Stimulated activated naive CD8-positive, alpha-beta T cell treated with anti-CD3 and anti-CD28 coated beads, Interleukin-15, amount 100 ng/mL, for 72 hours (primary cell): ENCODE measurements at regions not wholly inside any gene's neighbourhood (a gene's known extent, or its start where the extent isn't known, plus 50 kb on each side); places are given as distances from the start of the nearest gene placed in this dataset.
A peak's percentile ranks its signal among the peaks of the same experiment; 100 is the strongest.

Source experiments
- ATAC-seq: fragments of 150-1000 bp; cut with Tn5 transposase; 2 replicates; pipeline ENCODE4 v1.10.0; 2021; ENCODE audit warnings: mild to moderate bottlenecking, moderate library complexity
- DNase-seq, 2 donors: peaks; one replicate each; pipeline ENCODE4 v3.0.0; 2021 to 2022
- H3K27ac Mint-ChIP-seq, 2 donors: one replicate each; pipeline ENCODE4 v1.8.0; 2022; ENCODE audit warnings: mild to moderate bottlenecking in 2 of 2, mixed read lengths in 2 of 2, moderate library complexity in 2 of 2
- H3K27me3 Mint-ChIP-seq: one replicate; pipeline ENCODE4 v1.8.0; 2022; ENCODE audit warnings: mixed read lengths
- H3K4me1 Mint-ChIP-seq: one replicate; pipeline ENCODE4 v1.8.0; 2022; ENCODE audit warnings: mild to moderate bottlenecking, mixed read lengths
- H3K4me3 Mint-ChIP-seq, 2 donors: one replicate each; pipeline ENCODE4 v1.8.0; 2022; ENCODE audit warnings: mild to moderate bottlenecking in 2 of 2, mixed read lengths in 2 of 2, moderate library complexity in 1 of 2
- H3K9me3 Mint-ChIP-seq, 2 donors: one replicate each; pipeline ENCODE4 v1.8.0; 2022; ENCODE audit warnings: mixed read lengths in 2 of 2

- Mint-ChIP-seq H3K4me3 (no peak overlapping the region), H3K9me3 (no peaks in the 10 kb centered on the region), H3K27ac (no peak overlapping the region), H3K4me1 (no peaks in the 10 kb centered on the region), H3K27me3 (peaks cover 25% of the 10 kb centered on the region)
- ATAC-seq (peak; percentile 5), DNase-seq (no peak)
Observed at GRCh38 chr2:19677825-19678518, 223.8 kb downstream of the TTC32 start.

- ATAC-seq (peak; percentile 29), DNase-seq (no peak)
- no peak overlapping the region for H3K4me3 Mint-ChIP-seq
- H3K4me1 Mint-ChIP-seq = no peaks in the 10 kb centered on the region
- no peaks in the 10 kb centered on the region for H3K9me3 Mint-ChIP-seq
- H3K27ac Mint-ChIP-seq = no peak overlapping the region
- H3K27me3 Mint-ChIP-seq = peaks cover 25% of the 10 kb centered on the region
Observed at GRCh38 chr2:19677215-19677777, 224.5 kb downstream of the TTC32 start.

- no peak overlapping the region for H3K27ac Mint-ChIP-seq
- H3K4me3 Mint-ChIP-seq = no peak overlapping the region
- peaks cover 25% of the 10 kb centered on the region for H3K27me3 Mint-ChIP-seq
- H3K9me3 Mint-ChIP-seq = no peaks in the 10 kb centered on the region
- DNase-seq (no peak), ATAC-seq (no peak)
- no peaks in the 10 kb centered on the region for H3K4me1 Mint-ChIP-seq
Observed at GRCh38 chr2:19676770-19677169, 225.0 kb downstream of the TTC32 start.

- peaks cover 25% of the 10 kb centered on the region for H3K27me3 Mint-ChIP-seq
- no peaks in the 10 kb centered on the region for H3K4me1 Mint-ChIP-seq
- no peak overlapping the region for H3K27ac Mint-ChIP-seq
- H3K4me3 Mint-ChIP-seq = no peak overlapping the region
- no peaks in the 10 kb centered on the region for H3K9me3 Mint-ChIP-seq
- ATAC-seq = no peak
- DNase-seq = no peak
Observed at GRCh38 chr2:19675856-19676460, 225.8 kb downstream of the TTC32 start.

- peaks cover 25% of the 10 kb centered on the region for H3K27me3 Mint-ChIP-seq
- H3K9me3 Mint-ChIP-seq = no peaks in the 10 kb centered on the region
- ATAC-seq (no peak), DNase-seq (no peak)
- no peak overlapping the region for H3K27ac Mint-ChIP-seq
- no peaks in the 10 kb centered on the region for H3K4me1 Mint-ChIP-seq
- no peak overlapping the region for H3K4me3 Mint-ChIP-seq
Observed at GRCh38 chr2:19675003-19675629, 226.7 kb downstream of the TTC32 start.

- no peak overlapping the region for H3K27ac Mint-ChIP-seq
- H3K4me3 Mint-ChIP-seq = no peak overlapping the region
- ATAC-seq = no peak
- DNase-seq = no peak
- no peaks in the 10 kb centered on the region for H3K9me3 Mint-ChIP-seq
- H3K27me3 Mint-ChIP-seq = peaks cover 30% of the 10 kb centered on the region
- no peaks in the 10 kb centered on the region for H3K4me1 Mint-ChIP-seq
Observed at GRCh38 chr2:19674051-19675002, 227.5 kb downstream of the TTC32 start.

- no peak for ATAC-seq
- DNase-seq = no peak
- Mint-ChIP-seq H3K27me3 (peaks cover 41% of the 10 kb centered on the region), H3K4me1 (no peaks in the 10 kb centered on the region), H3K27ac (no peak overlapping the region), H3K4me3 (no peak overlapping the region), H3K9me3 (no peaks in the 10 kb centered on the region)
Observed at GRCh38 chr2:19673213-19673791, 228.5 kb downstream of the TTC32 start.

- no peaks in the 10 kb centered on the region for H3K9me3 Mint-ChIP-seq
- peaks cover 42% of the 10 kb centered on the region for H3K27me3 Mint-ChIP-seq
- no peaks in the 10 kb centered on the region for H3K4me1 Mint-ChIP-seq
- ATAC-seq (no peak), DNase-seq (no peak)
- H3K4me3 Mint-ChIP-seq = no peak overlapping the region
- no peak overlapping the region for H3K27ac Mint-ChIP-seq
Observed at GRCh38 chr2:19671916-19672315, 229.9 kb downstream of the TTC32 start.

GRCh38 chr2:19671311-19671710, 230.5 kb downstream of the TTC32 start:
- Mint-ChIP-seq H3K4me3 (no peak overlapping the region), H3K27me3 (peaks cover 42% of the 10 kb centered on the region), H3K27ac (no peak overlapping the region), H3K9me3 (no peaks in the 10 kb centered on the region), H3K4me1 (no peaks in the 10 kb centered on the region)
- ATAC-seq (no peak), DNase-seq (no peak)

GRCh38 chr2:19670303-19670702, 231.5 kb downstream of the TTC32 start:
- no peaks in the 10 kb centered on the region for H3K4me1 Mint-ChIP-seq
- no peak overlapping the region for H3K27ac Mint-ChIP-seq
- DNase-seq = no peak
- H3K27me3 Mint-ChIP-seq = peaks cover 35% of the 10 kb centered on the region
- no peak overlapping the region for H3K4me3 Mint-ChIP-seq
- ATAC-seq = no peak
- no peaks in the 10 kb centered on the region for H3K9me3 Mint-ChIP-seq

- H3K4me3 Mint-ChIP-seq = no peak overlapping the region
- no peak for ATAC-seq
- DNase-seq = no peak
- H3K9me3 Mint-ChIP-seq = no peaks in the 10 kb centered on the region
- no peak overlapping the region for H3K27ac Mint-ChIP-seq
- peaks cover 28% of the 10 kb centered on the region for H3K27me3 Mint-ChIP-seq
- no peaks in the 10 kb centered on the region for H3K4me1 Mint-ChIP-seq
Observed at GRCh38 chr2:19669559-19669958, 232.2 kb downstream of the TTC32 start.

- no peaks in the 10 kb centered on the region for H3K9me3 Mint-ChIP-seq
- no peak overlapping the region for H3K4me3 Mint-ChIP-seq
Observed at GRCh38 chr2:19669126-19669525, 232.7 kb downstream of the TTC32 start.

GRCh38 chr2:19667536-19667949, 234.2 kb downstream of the TTC32 start:
- H3K4me3 Mint-ChIP-seq = no peak overlapping the region
- H3K4me1 Mint-ChIP-seq = no peaks in the 10 kb centered on the region
- no peak for DNase-seq
- peaks cover 27% of the 10 kb centered on the region for H3K27me3 Mint-ChIP-seq
- no peak overlapping the region for H3K27ac Mint-ChIP-seq
- ATAC-seq = no peak
- no peaks in the 10 kb centered on the region for H3K9me3 Mint-ChIP-seq

More at GRCh38 chr2:19669126-19669525, 232.7 kb downstream of the TTC32 start:
- Mint-ChIP-seq H3K27ac (no peak overlapping the region), H3K4me1 (no peaks in the 10 kb centered on the region), H3K27me3 (peaks cover 27% of the 10 kb centered on the region)
- no peak for ATAC-seq
- DNase-seq = no peak

- Mint-ChIP-seq H3K4me3 (no peak overlapping the region), H3K4me1 (no peaks in the 10 kb centered on the region), H3K9me3 (no peaks in the 10 kb centered on the region), H3K27me3 (peaks cover 27% of the 10 kb centered on the region), H3K27ac (no peak overlapping the region)
- ATAC-seq (no peak), DNase-seq (no peak)
Observed at GRCh38 chr2:19667085-19667484, 234.7 kb downstream of the TTC32 start.

GRCh38 chr2:19664646-19665045, 237.1 kb downstream of the TTC32 start:
- H3K9me3 Mint-ChIP-seq = no peaks in the 10 kb centered on the region
- H3K4me3 Mint-ChIP-seq = no peak overlapping the region
- DNase-seq = no peak
- H3K4me1 Mint-ChIP-seq = no peaks in the 10 kb centered on the region
- H3K27ac Mint-ChIP-seq = no peak overlapping the region
- no peak for ATAC-seq
- peaks cover 25% of the 10 kb centered on the region for H3K27me3 Mint-ChIP-seq
